NCI-H1436 (cell line): ENCODE measurements at regions not wholly inside any gene's neighbourhood (a gene's known extent, or its start where the extent isn't known, plus 50 kb on each side); places are given as distances from the start of the nearest gene placed in this dataset.
"Not testable (repeated sequence)": the region's sequence is repeated elsewhere in the genome, so short reads cannot be mapped to it uniquely, and the experiment has no call there.

Experiments
- DNase-seq: peaks from one replicate; lab custom pipeline; 2025; lab: John Stamatoyannopoulos, UW

GRCh38 chr9:103407260-103407659, 412.1 kb downstream of the CYLC2 start:
- no peak for DNase-seq

- DNase-seq = no peak
Observed at GRCh38 chr9:103410059-103410458, 414.9 kb downstream of the CYLC2 start.

- DNase-seq = no peak
Observed at GRCh38 chr9:103427696-103428095, 432.6 kb downstream of the CYLC2 start.

GRCh38 chr9:103430469-103430868, 435.3 kb downstream of the CYLC2 start:
- DNase-seq = no peak

GRCh38 chr9:103431809-103432208, 436.7 kb downstream of the CYLC2 start:
- DNase-seq = no peak

GRCh38 chr9:103444176-103444575, 449.0 kb downstream of the CYLC2 start:
- no peak for DNase-seq

- DNase-seq = no peak
Observed at GRCh38 chr9:103458826-103459225, 463.7 kb downstream of the CYLC2 start.

GRCh38 chr9:103471241-103471640, 476.1 kb downstream of the CYLC2 start:
- DNase-seq = no peak

- DNase-seq = no peak
Observed at GRCh38 chr9:103474156-103474555, 479.0 kb downstream of the CYLC2 start.

GRCh38 chr9:103483471-103484096, 488.5 kb downstream of the CYLC2 start:
- no peak for DNase-seq

- no peak for DNase-seq
Observed at GRCh38 chr9:103485138-103485537, 490.0 kb downstream of the CYLC2 start.

GRCh38 chr9:103514767-103515166, 519.6 kb downstream of the CYLC2 start:
- DNase-seq = no peak

GRCh38 chr9:103522409-103522808, 527.3 kb downstream of the CYLC2 start:
- DNase-seq = no peak

GRCh38 chr9:103530934-103531333, 535.8 kb downstream of the CYLC2 start:
- DNase-seq = no peak

- DNase-seq = no peak
Observed at GRCh38 chr9:103533318-103533717, 538.2 kb downstream of the CYLC2 start.

- DNase-seq = no peak
Observed at GRCh38 chr9:103537426-103537825, 542.3 kb downstream of the CYLC2 start.

- no peak for DNase-seq
Observed at GRCh38 chr9:103545260-103545659, 548.8 kb upstream of the SMC2 start.

- no peak for DNase-seq
Observed at GRCh38 chr9:103552712-103553111, 541.4 kb upstream of the SMC2 start.

- no peak for DNase-seq
Observed at GRCh38 chr9:103574056-103574455, 520.1 kb upstream of the SMC2 start.

- DNase-seq = no peak
Observed at GRCh38 chr9:103586721-103587120, 507.4 kb upstream of the SMC2 start.

- no peak for DNase-seq
Observed at GRCh38 chr9:103601287-103601686, 492.8 kb upstream of the SMC2 start.

GRCh38 chr9:103611950-103612349, 482.2 kb upstream of the SMC2 start:
- DNase-seq = not testable (repeated sequence)

GRCh38 chr9:103615994-103616393, 478.1 kb upstream of the SMC2 start:
- no peak for DNase-seq

GRCh38 chr9:103617046-103617445, 477.1 kb upstream of the SMC2 start:
- DNase-seq = no peak
